ENCODE measurements at regions not wholly inside any gene's neighbourhood (a gene's known extent, or its start where the extent isn't known, plus 50 kb on each side); places are given as distances from the start of the nearest gene placed in this dataset.

GRCh38 chr19:29303719-29304090 lies 90.8 kb upstream of the UQCRFS1 start:
- TF ChIP-seq EZH2phosphoT487 (IDR thresholded peaks at IDR 0.05; ENCODE audit: insufficient read depth, low read depth): no peak
- TF ChIP-seq EZH2 (IDR thresholded peaks at IDR 0.05; ENCODE audit: insufficient read depth, poor library complexity, severe bottlenecking): no peak
